SK-N-SH (cell line): ENCODE measurements at regions not wholly inside any gene's neighbourhood (a gene's known extent, or its start where the extent isn't known, plus 50 kb on each side); places are given as distances from the start of the nearest gene placed in this dataset.

Experiments
- CTCF ChIP-seq: fragments of 200-600 bp; sonication (generic); IDR thresholded peaks from 2 replicates; pipeline ENCODE4 v1.6.1; 2017; ENCODE audit warnings: antibody characterized with exemption, mild to moderate bottlenecking, moderate library complexity
- MXI1 ChIP-seq: IDR thresholded peaks from 2 replicates; pipeline ENCODE4 v1.6.1; 2012; ENCODE audit warnings: mild to moderate bottlenecking, low read depth, low read length, improper control_type of control experiment
- SIN3A ChIP-seq: IDR thresholded peaks from 2 replicates; pipeline ENCODE4 v1.6.1; 2012; ENCODE audit warnings: low read depth, mild to moderate bottlenecking, low read length, moderate library complexity, borderline replicate concordance
- TEAD4 ChIP-seq: IDR thresholded peaks from 2 replicates; pipeline ENCODE4 v1.4.0; 2012; ENCODE audit warnings: mild to moderate bottlenecking, borderline replicate concordance; ENCODE audit not compliant: insufficient read depth

GRCh38 chrX:33855251-33855650 is 276.9 kb downstream of the FAM47A start:
- TF ChIP-seq CTCF (no peak), MXI1 (no peak), SIN3A (no peak), TEAD4 (no peak)
